ENCODE measurements at regions not wholly inside any gene's neighbourhood (a gene's known extent, or its start where the extent isn't known, plus 50 kb on each side); places are given as distances from the start of the nearest gene placed in this dataset.
A peak's percentile ranks its signal among the peaks of the same experiment; 100 is the strongest.

- DNase-seq, result no peak
Observed at GRCh38 chr11:31997955-31998354, 92.9 kb upstream of the RCN1 start.

- no peak for DNase-seq
Observed at GRCh38 chr11:31996159-31996881, 94.6 kb upstream of the RCN1 start.

- DNase-seq, result no peak
Observed at GRCh38 chr11:31995525-31996094, 95.3 kb upstream of the RCN1 start.

GRCh38 chr11:31995032-31995431 lies 95.8 kb upstream of the RCN1 start:
- DNase-seq, result no peak

GRCh38 chr11:31987118-31988005 lies 103.5 kb upstream of the RCN1 start:
- DNase-seq, result no peak

GRCh38 chr11:31986201-31986889 lies 104.5 kb upstream of the RCN1 start:
- no peak for DNase-seq

- no peak for DNase-seq
Observed at GRCh38 chr11:31981457-31981856, 109.4 kb upstream of the RCN1 start.

GRCh38 chr11:31977343-31977742 lies 113.5 kb upstream of the RCN1 start:
- no peak for DNase-seq

- no peak for DNase-seq
Observed at GRCh38 chr11:31974366-31975136, 116.3 kb upstream of the RCN1 start.

GRCh38 chr11:31973172-31973571 lies 117.7 kb upstream of the RCN1 start:
- DNase-seq, result no peak

- no peak for DNase-seq
Observed at GRCh38 chr11:31972623-31973022, 118.3 kb upstream of the RCN1 start.

- no peak for DNase-seq
Observed at GRCh38 chr11:31969359-31969702, 121.5 kb upstream of the RCN1 start.

GRCh38 chr11:31968461-31969358 lies 122.2 kb upstream of the RCN1 start:
- no peak for DNase-seq

- no peak for DNase-seq
Observed at GRCh38 chr11:31967404-31968130, 123.3 kb upstream of the RCN1 start.

GRCh38 chr11:31966846-31967245 lies 124.0 kb upstream of the RCN1 start:
- DNase-seq, result no peak

GRCh38 chr11:31964181-31964580 lies 126.7 kb upstream of the RCN1 start:
- DNase-seq, result no peak

- DNase-seq, result no peak
Observed at GRCh38 chr11:31960126-31960525, 130.7 kb upstream of the RCN1 start.

GRCh38 chr11:31959716-31960115 lies 131.2 kb upstream of the RCN1 start:
- DNase-seq, result no peak

- peak in 4 of 6 experiments; percentile 1 to 42 (median 10) for DNase-seq
Observed at GRCh38 chr11:31958076-31958735, 132.7 kb upstream of the RCN1 start.

GRCh38 chr11:31957674-31958073 lies 133.2 kb upstream of the RCN1 start:
- DNase-seq, result no peak

Measured in stimulated activated naive CD4-positive, alpha-beta T cell (primary cell).